H9 (cell line): ENCODE measurements at regions not wholly inside any gene's neighbourhood (a gene's known extent, or its start where the extent isn't known, plus 50 kb on each side); places are given as distances from the start of the nearest gene placed in this dataset.

Source experiments
- DNase-seq: peaks from one replicate; pipeline ENCODE4 v3.0.0-alpha.2; 2017
- H2AFZ ChIP-seq: one replicate; pipeline ENCODE4 v1.6.1; 2013; ENCODE audit warnings: mild to moderate bottlenecking, low read length, control low read depth, moderate library complexity
- H2AK5ac ChIP-seq: 2 replicates; pipeline ENCODE4 v1.6.1; 2013; ENCODE audit warnings: low read length, control low read depth, mixed read lengths; ENCODE audit not compliant: insufficient read length
- H2BK120ac ChIP-seq: one replicate; pipeline ENCODE4 v1.6.1; 2013; ENCODE audit warnings: low read depth, mild to moderate bottlenecking, low read length, control low read depth, inconsistent platforms; ENCODE audit not compliant: poor library complexity, severe bottlenecking
- H2BK12ac ChIP-seq: 2 replicates; pipeline ENCODE4 v1.6.1; 2013; ENCODE audit warnings: low read length, control low read depth, mixed read lengths, low read depth; ENCODE audit not compliant: insufficient read length
- H2BK15ac ChIP-seq: 2 replicates; pipeline ENCODE4 v1.6.1; 2013; ENCODE audit warnings: low read depth, low read length, control low read depth
- H2BK20ac ChIP-seq: one replicate; pipeline ENCODE4 v1.6.1; 2013; ENCODE audit warnings: low read depth, mild to moderate bottlenecking, low read length, control low read depth, inconsistent platforms; ENCODE audit not compliant: poor library complexity, severe bottlenecking
- H2BK5ac ChIP-seq: 2 replicates; pipeline ENCODE4 v1.6.1; 2013; ENCODE audit warnings: low read length, control low read depth, mixed read lengths; ENCODE audit not compliant: insufficient read length
- H3K14ac ChIP-seq: 2 replicates; pipeline ENCODE4 v1.6.1; 2013; ENCODE audit warnings: low read length, control low read depth; ENCODE audit not compliant: insufficient read depth
- H3K18ac ChIP-seq: 2 replicates; pipeline ENCODE4 v1.6.1; 2013; ENCODE audit warnings: low read depth, mild to moderate bottlenecking, mixed read lengths, low read length, control low read depth; ENCODE audit not compliant: insufficient read length
- H3K23ac ChIP-seq: 2 replicates; pipeline ENCODE4 v1.6.1; 2013; ENCODE audit warnings: low read length, control low read depth, mixed read lengths, low read depth; ENCODE audit not compliant: insufficient read length
- H3K23me2 ChIP-seq: 2 replicates; pipeline ENCODE4 v1.6.1; 2013; ENCODE audit warnings: low read depth, mild to moderate bottlenecking, mixed read lengths, low read length, control low read depth; ENCODE audit not compliant: insufficient read length, poor library complexity, severe bottlenecking
- H3K27ac ChIP-seq: 2 replicates; pipeline ENCODE4 v1.5.1; 2013; ENCODE audit warnings: low read length, control low read depth, mixed read lengths, low read depth; ENCODE audit not compliant: insufficient read length
- H3K27me3 ChIP-seq: 2 replicates; pipeline ENCODE4 v1.6.1; 2013; ENCODE audit warnings: low read length, control low read depth, inconsistent platforms; ENCODE audit not compliant: insufficient read depth
- H3K4ac ChIP-seq: 2 replicates; pipeline ENCODE4 v1.6.1; 2013; ENCODE audit warnings: low read depth, mild to moderate bottlenecking, control low read depth, inconsistent platforms, low read length, moderate library complexity
- H3K4me1 ChIP-seq: 2 replicates; pipeline ENCODE4 v1.6.1; 2013; ENCODE audit warnings: low read length, control low read depth, inconsistent platforms; ENCODE audit not compliant: insufficient read depth
- H3K4me2 ChIP-seq: 2 replicates; pipeline ENCODE4 v1.6.1; 2013; ENCODE audit warnings: low read length, control low read depth, mixed read lengths; ENCODE audit not compliant: insufficient read length, insufficient read depth
- H3K56ac ChIP-seq: 2 replicates; pipeline ENCODE4 v1.6.1; 2013; ENCODE audit warnings: low read depth, mild to moderate bottlenecking, mixed read lengths, low read length, control low read depth; ENCODE audit not compliant: insufficient read length
- H3K79me1 ChIP-seq: 2 replicates; pipeline ENCODE4 v1.6.1; 2013; ENCODE audit warnings: low read depth, mild to moderate bottlenecking, moderate library complexity, low read length, control low read depth, inconsistent platforms; ENCODE audit not compliant: insufficient read depth, poor library complexity, severe bottlenecking
- H3K79me2 ChIP-seq: 2 replicates; pipeline ENCODE4 v1.6.1; 2013; ENCODE audit warnings: low read length, control low read depth, inconsistent platforms; ENCODE audit not compliant: insufficient read depth
- H3K9ac ChIP-seq: 2 replicates; pipeline ENCODE4 v1.6.1; 2013; ENCODE audit warnings: low read length, control low read depth, mixed read lengths; ENCODE audit not compliant: insufficient read length; ENCODE audit errors: extremely low read depth
- H3K9me3 ChIP-seq: one replicate; pipeline ENCODE4 v1.6.1; 2013; ENCODE audit warnings: low read depth, low read length, inconsistent platforms; ENCODE audit not compliant: control insufficient read depth
- H3T11ph ChIP-seq: one replicate; pipeline ENCODE4 v1.6.1; 2013; ENCODE audit warnings: mild to moderate bottlenecking, low read length, control low read depth, inconsistent platforms
- H4K20me1 ChIP-seq: one replicate; pipeline ENCODE4 v1.6.1; 2013; ENCODE audit not compliant: control insufficient read depth, insufficient read length, insufficient read depth
- H4K5ac ChIP-seq: 2 replicates; pipeline ENCODE4 v1.6.1; 2013; ENCODE audit warnings: low read depth, mild to moderate bottlenecking, mixed read lengths, low read length, control low read depth; ENCODE audit not compliant: insufficient read length
- H4K8ac ChIP-seq: replicated peaks from 2 replicates; pipeline ENCODE4 v1.6.1; 2013; ENCODE audit warnings: low read length, control low read depth, mixed read lengths, low read depth; ENCODE audit not compliant: insufficient read length
- H4K91ac ChIP-seq: 2 replicates; pipeline ENCODE4 v1.6.1; 2013; ENCODE audit warnings: low read depth, mild to moderate bottlenecking, moderate library complexity, mixed read lengths, low read length, control low read depth; ENCODE audit not compliant: insufficient read length
- H3K27ac Mint-ChIP-seq, 3 experiments: 2 replicates in 2 of 3; 3 replicates in 1 of 3; pipeline ENCODE4 v1.8.0; 2020 to 2021; ENCODE audit warnings: mixed read lengths in 3 of 3, mild to moderate bottlenecking in 1 of 3, moderate library complexity in 1 of 3
- H3K27me3 Mint-ChIP-seq: 2 replicates; pipeline ENCODE4 v1.8.0; 2021; ENCODE audit warnings: low read depth, mild to moderate bottlenecking, moderate library complexity, mixed read lengths
- H3K36me3 Mint-ChIP-seq, 3 experiments: 2 replicates in 2 of 3; 3 replicates in 1 of 3; pipeline ENCODE4 v1.8.0; 2020 to 2021; ENCODE audit warnings: low read depth in 3 of 3, mixed read lengths in 3 of 3; ENCODE audit not compliant: insufficient read depth in 1 of 3
- H3K4me1 Mint-ChIP-seq, 2 experiments: 2 replicates each; pipeline ENCODE4 v1.8.0; 2020; ENCODE audit warnings: mixed read lengths in 2 of 2
- H3K4me3 Mint-ChIP-seq, 2 experiments: 2 replicates in 1 of 2; 3 replicates in 1 of 2; pipeline ENCODE4 v1.8.0; 2020 to 2021; ENCODE audit warnings: mild to moderate bottlenecking in 2 of 2, mixed read lengths in 2 of 2, moderate library complexity in 1 of 2
- H3K9me3 Mint-ChIP-seq, 2 experiments: 2 replicates in 1 of 2; 3 replicates in 1 of 2; pipeline ENCODE4 v1.8.0; 2020; ENCODE audit warnings: mild to moderate bottlenecking in 2 of 2, mixed read lengths in 2 of 2, moderate library complexity in 1 of 2
- TF ChIP-seq, protein P1 (sequence below): fragments of 200-600 bp; sonication (generic); conservative IDR thresholded peaks from 3 replicates; pipeline ENCODE4 v1.8.0; 2021; ENCODE audit warnings: antibody characterized with exemption, mild to moderate bottlenecking

DNA sequence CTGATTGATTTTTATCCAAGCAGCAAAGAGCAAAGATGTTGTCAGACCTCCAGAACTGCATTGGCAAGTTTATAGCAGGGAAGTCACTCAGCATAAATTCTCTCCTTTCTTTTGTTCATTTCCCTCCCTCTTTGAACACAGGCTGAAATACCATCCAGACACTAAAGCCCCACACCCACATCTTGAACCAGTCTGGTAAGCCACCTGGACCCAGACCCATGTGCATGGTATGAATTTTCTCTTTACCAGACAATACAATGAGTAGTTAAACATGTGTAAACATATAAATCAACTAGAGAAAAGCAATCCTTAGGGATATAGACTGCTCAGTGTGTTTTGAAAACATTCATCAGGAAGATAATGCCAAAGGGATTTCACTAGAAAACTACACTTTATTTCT is 488.3 kb upstream of the FLRT2 start:
- Mint-ChIP-seq H3K9me3 (peaks cover 3 to 4% of the 10 kb centered on the region in 2 experiments; a peak in 4 of 5 replicates), H3K36me3 (peaks cover under 1 to 6% (median 1%) of the 10 kb centered on the region in 3 experiments; a peak in 3 of 7 replicates), H3K27me3 (no peaks in the 10 kb centered on the region), H3K4me3 (no peak overlapping the region), H3K4me1 (no peaks in the 10 kb centered on the region; a peak in 1 of 4 replicates), H3K27ac (no peak overlapping the region; a peak in 1 of 7 replicates)
- H3K4me1 ChIP-seq, result no peaks in the 10 kb centered on the region
- no peak overlapping the region for H3T11ph ChIP-seq
- no peaks in the 10 kb centered on the region for H3K23me2 ChIP-seq
- no peak overlapping the region for H2BK12ac ChIP-seq
- no peak overlapping the region for H2AFZ ChIP-seq
- H3K79me2 ChIP-seq, result no peaks in the 10 kb centered on the region
- H2AK5ac ChIP-seq, result no peak overlapping the region
- H2BK5ac ChIP-seq, result no peak overlapping the region
- H4K8ac ChIP-seq, result no peak overlapping the region
- H3K27ac ChIP-seq, result no peak overlapping the region
- H3K9ac ChIP-seq, result no peak overlapping the region
- H3K79me1 ChIP-seq, result no peaks in the 10 kb centered on the region
- H2BK15ac ChIP-seq, result no peak overlapping the region
- no peak overlapping the region for H4K5ac ChIP-seq
- H3K27me3 ChIP-seq, result no peaks in the 10 kb centered on the region
- no peak overlapping the region for H3K18ac ChIP-seq
- H3K56ac ChIP-seq, result no peak overlapping the region
- H3K9me3 ChIP-seq, result no peaks in the 10 kb centered on the region
- DNase-seq, result no peak
- H4K91ac ChIP-seq, result no peak overlapping the region
- H3K14ac ChIP-seq, result no peak overlapping the region
- TF ChIP-seq, protein P1, sequence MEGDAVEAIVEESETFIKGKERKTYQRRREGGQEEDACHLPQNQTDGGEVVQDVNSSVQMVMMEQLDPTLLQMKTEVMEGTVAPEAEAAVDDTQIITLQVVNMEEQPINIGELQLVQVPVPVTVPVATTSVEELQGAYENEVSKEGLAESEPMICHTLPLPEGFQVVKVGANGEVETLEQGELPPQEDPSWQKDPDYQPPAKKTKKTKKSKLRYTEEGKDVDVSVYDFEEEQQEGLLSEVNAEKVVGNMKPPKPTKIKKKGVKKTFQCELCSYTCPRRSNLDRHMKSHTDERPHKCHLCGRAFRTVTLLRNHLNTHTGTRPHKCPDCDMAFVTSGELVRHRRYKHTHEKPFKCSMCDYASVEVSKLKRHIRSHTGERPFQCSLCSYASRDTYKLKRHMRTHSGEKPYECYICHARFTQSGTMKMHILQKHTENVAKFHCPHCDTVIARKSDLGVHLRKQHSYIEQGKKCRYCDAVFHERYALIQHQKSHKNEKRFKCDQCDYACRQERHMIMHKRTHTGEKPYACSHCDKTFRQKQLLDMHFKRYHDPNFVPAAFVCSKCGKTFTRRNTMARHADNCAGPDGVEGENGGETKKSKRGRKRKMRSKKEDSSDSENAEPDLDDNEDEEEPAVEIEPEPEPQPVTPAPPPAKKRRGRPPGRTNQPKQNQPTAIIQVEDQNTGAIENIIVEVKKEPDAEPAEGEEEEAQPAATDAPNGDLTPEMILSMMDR, result no peak
- no peak overlapping the region for H3K23ac ChIP-seq
- no peak overlapping the region for H2BK20ac ChIP-seq
- H3K4ac ChIP-seq, result no peak overlapping the region
- no peaks in the 10 kb centered on the region for H4K20me1 ChIP-seq
- H3K4me2 ChIP-seq, result no peak overlapping the region
- no peak overlapping the region for H2BK120ac ChIP-seq
